DND-41 (cell line): ENCODE measurements at regions not wholly inside any gene's neighbourhood (a gene's known extent, or its start where the extent isn't known, plus 50 kb on each side); places are given as distances from the start of the nearest gene placed in this dataset.

Source experiments
- ATAC-seq: fragments of 200-7000 bp; cut with Tn5 transposase; 3 replicates; pipeline ENCODE4 v1.9.1; 2021; ENCODE audit warnings: low read depth; ENCODE audit not compliant: insufficient read depth
- DNase-seq: peaks from one replicate; pipeline ENCODE4 v3.0.0-alpha.2; 2020
- H2AFZ ChIP-seq: 2 replicates; pipeline ENCODE4 v1.6.0; 2012; ENCODE audit warnings: low read depth, low read length
- H3K27ac ChIP-seq: 2 replicates; pipeline ENCODE4 v1.5.1; 2012; ENCODE audit warnings: low read length, inconsistent platforms
- H3K27me3 ChIP-seq: fragments of 200-600 bp; sonication (generic); 2 replicates; pipeline ENCODE4 v1.6.0; 2012; ENCODE audit warnings: low read length, mild to moderate bottlenecking, inconsistent platforms; ENCODE audit not compliant: insufficient read depth, poor library complexity
- H3K36me3 ChIP-seq: 2 replicates; pipeline ENCODE4 v1.5.1; 2012; ENCODE audit warnings: low read length, inconsistent platforms; ENCODE audit not compliant: insufficient read depth
- H3K4me1 ChIP-seq: 2 replicates; pipeline ENCODE4 v1.5.1; 2012; ENCODE audit warnings: mild to moderate bottlenecking, low read length; ENCODE audit not compliant: insufficient read depth
- H3K4me2 ChIP-seq: 2 replicates; pipeline ENCODE4 v1.6.0; 2012; ENCODE audit warnings: mild to moderate bottlenecking, moderate library complexity, low read length, inconsistent platforms; ENCODE audit not compliant: insufficient read depth
- H3K4me3 ChIP-seq, 2 experiments: fragments of 200-600 bp in 1 of 2; shearing (Covaris generic) in 1 of 2; 2 replicates each; pipeline ENCODE4 v1.5.1; 2012 to 2016; ENCODE audit warnings: inconsistent platforms in 2 of 2, low read length in 2 of 2, mild to moderate bottlenecking in 2 of 2, low read depth in 1 of 2, moderate library complexity in 1 of 2
- H3K79me2 ChIP-seq: 2 replicates; pipeline ENCODE4 v1.6.0; 2012; ENCODE audit warnings: low read length, inconsistent platforms; ENCODE audit not compliant: insufficient read depth
- H3K9ac ChIP-seq: 2 replicates; pipeline ENCODE4 v1.6.0; 2012; ENCODE audit warnings: low read depth, mild to moderate bottlenecking, inconsistent platforms, low read length, moderate library complexity
- H3K9me3 ChIP-seq: 2 replicates; pipeline ENCODE4 v1.5.1; 2012; ENCODE audit warnings: low read length, moderate library complexity, mild to moderate bottlenecking, inconsistent platforms; ENCODE audit not compliant: insufficient read depth, severe bottlenecking
- H4K20me1 ChIP-seq: 2 replicates; pipeline ENCODE4 v1.6.0; 2012; ENCODE audit warnings: low read length; ENCODE audit not compliant: insufficient read depth
- EZH2 ChIP-seq: IDR thresholded peaks from 3 replicates; pipeline ENCODE4 v1.6.1; 2012; ENCODE audit warnings: borderline replicate concordance, low read depth, mild to moderate bottlenecking, moderate library complexity, low read length, inconsistent platforms; ENCODE audit not compliant: severe bottlenecking
- TF ChIP-seq, protein P1 (sequence below): IDR thresholded peaks from 2 replicates; pipeline ENCODE4 v1.5.1; 2012; ENCODE audit warnings: borderline replicate concordance, low read length, moderate library complexity, mild to moderate bottlenecking; ENCODE audit not compliant: poor library complexity, severe bottlenecking; ENCODE audit errors: extremely low read depth

DNA sequence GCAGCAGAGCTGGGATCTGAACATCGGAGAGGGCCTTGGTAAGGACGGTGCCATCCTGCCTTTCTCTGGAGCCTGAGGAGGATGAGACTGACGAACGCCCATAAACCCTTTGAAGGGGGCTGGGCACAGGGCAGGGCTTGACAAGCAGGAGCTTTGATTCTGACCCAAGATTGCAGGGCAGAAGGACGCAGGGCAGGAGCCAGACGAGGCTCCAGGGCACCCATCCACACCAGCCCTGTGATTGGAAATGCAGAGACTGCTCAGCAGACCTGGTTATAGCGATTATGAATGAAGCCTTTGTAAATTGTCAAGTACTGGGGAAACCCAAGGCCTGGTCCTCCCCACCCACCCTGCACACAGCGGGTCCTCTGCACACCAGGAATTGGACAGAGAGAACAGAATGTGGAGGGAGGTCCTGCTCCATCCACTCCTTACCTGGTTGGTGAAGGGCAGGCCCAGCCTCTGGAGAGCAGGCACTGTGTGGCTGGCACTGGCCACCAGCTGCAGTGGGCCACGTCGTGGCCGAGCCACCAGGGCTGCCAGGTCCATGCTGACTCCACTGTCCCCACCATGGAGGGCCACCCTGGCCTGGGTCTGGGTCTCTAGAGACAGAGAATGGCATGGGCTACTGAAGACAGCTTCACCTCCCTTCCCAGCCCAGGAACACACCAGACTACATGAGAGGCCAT lies 68.8 kb downstream of the RMI2 start:
- no peak for ATAC-seq
- Histone ChIP-seq H3K9me3 (no peaks in the 10 kb centered on the region), H3K9ac (no peak overlapping the region), H3K4me2 (no peak overlapping the region), H3K4me1 (no peaks in the 10 kb centered on the region), H3K79me2 (no peaks in the 10 kb centered on the region), H2AFZ (no peak overlapping the region), H3K4me3 (no peak overlapping the region), H3K36me3 (no peaks in the 10 kb centered on the region), H3K27ac (no peak overlapping the region), H3K27me3 (no peaks in the 10 kb centered on the region), H4K20me1 (peaks cover 7% of the 10 kb centered on the region; the same call in 1 of the 2 replicates)
- TF ChIP-seq, protein P1, sequence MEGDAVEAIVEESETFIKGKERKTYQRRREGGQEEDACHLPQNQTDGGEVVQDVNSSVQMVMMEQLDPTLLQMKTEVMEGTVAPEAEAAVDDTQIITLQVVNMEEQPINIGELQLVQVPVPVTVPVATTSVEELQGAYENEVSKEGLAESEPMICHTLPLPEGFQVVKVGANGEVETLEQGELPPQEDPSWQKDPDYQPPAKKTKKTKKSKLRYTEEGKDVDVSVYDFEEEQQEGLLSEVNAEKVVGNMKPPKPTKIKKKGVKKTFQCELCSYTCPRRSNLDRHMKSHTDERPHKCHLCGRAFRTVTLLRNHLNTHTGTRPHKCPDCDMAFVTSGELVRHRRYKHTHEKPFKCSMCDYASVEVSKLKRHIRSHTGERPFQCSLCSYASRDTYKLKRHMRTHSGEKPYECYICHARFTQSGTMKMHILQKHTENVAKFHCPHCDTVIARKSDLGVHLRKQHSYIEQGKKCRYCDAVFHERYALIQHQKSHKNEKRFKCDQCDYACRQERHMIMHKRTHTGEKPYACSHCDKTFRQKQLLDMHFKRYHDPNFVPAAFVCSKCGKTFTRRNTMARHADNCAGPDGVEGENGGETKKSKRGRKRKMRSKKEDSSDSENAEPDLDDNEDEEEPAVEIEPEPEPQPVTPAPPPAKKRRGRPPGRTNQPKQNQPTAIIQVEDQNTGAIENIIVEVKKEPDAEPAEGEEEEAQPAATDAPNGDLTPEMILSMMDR: no peak
- TF ChIP-seq EZH2: no peak
- DNase-seq: no peak

DNA sequence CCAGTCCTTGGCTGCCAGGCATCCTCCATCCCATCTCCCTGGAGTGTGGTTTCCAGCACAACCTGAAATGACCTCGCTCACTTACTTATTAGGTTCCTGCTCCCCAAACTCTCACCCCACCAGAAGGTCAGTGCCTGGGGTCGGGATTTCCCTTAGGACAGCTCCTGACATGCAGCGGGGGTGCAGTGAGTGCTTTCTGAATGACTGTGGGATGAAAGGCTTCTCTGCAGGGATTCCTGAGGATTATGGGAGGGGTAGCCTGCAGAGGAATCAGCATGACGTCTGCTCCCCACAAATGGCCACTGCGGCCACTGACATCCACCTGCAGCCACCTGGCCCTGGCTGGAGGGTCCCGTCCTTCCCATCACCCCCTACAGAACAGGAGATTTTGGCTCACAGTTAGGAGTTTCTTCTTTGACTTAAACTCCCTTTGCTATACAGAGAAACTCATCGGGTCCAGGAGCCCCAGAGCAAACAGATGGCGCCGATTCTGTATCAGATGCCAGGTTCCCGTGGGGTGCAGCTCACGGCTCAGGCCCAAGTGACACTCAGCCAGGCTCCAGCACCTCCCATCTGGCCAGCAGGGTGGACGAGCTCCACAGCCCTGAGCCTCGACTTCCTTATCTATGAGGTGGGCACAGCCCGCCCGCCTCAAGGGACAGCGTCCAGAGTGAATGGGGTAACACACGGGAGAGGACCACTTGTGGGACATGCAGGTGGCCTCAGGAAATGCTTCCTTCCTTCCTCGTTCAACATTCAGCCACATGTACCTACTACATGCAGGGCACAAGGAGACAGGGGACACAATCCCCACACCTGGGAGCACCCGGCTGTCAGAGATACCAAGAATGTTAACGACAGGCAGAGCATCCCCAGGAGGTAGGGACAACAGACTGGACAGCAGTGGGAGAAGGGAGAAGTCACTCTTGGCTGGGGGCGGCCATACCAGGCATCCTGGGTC lies 69.8 kb downstream of the RMI2 start:
- Histone ChIP-seq H3K9me3 (no peaks in the 10 kb centered on the region), H4K20me1 (peaks cover 7% of the 10 kb centered on the region; the same call in 1 of the 2 replicates), H3K79me2 (no peaks in the 10 kb centered on the region), H3K4me1 (no peaks in the 10 kb centered on the region), H3K36me3 (no peaks in the 10 kb centered on the region), H3K27me3 (no peaks in the 10 kb centered on the region), H2AFZ (no peak overlapping the region), H3K9ac (no peak overlapping the region), H3K27ac (no peak overlapping the region), H3K4me2 (no peak overlapping the region), H3K4me3 (no peak overlapping the region)
- ATAC-seq: no peak
- no peak for DNase-seq
- TF ChIP-seq EZH2: no peak
- TF ChIP-seq, protein P1: no peak

DNA sequence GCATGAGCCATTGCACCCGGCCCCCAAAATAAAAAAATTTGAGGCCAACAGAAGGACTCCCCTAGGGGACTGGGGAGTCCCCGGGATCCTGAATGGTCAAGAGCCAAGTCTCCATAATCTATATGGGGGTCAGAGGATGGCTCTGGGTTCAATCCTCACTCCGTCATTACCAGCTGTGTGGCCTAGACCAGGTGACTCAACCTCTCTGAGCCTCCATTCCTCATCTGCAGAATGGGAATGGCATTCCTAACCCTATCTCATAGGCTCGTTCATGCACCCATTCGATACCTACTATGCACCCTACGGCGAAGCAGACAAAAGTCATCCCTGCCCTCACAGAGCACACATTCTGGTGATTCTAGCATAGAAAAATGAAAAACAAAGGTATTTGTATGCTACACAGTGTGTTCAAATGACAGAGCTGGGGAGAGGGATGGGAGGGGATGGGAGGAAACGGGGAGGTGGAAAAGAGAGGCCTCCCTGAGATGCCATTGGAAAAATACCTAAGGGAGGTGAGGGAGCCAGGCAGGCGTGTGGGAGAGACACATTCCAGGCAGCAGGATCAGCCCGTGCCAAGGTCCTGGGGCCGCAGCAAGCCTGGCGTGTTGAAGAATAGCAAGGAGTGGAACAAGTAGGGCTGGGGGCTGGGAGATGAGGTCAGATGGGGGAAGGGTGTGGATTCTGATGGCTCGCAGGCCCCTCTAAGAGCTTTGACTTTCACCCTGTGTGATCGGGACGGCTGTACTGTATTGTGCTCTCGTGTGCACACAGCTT lies 71.2 kb downstream of the RMI2 start:
- Histone ChIP-seq H3K79me2 (no peaks in the 10 kb centered on the region), H3K36me3 (no peaks in the 10 kb centered on the region), H3K4me3 (no peak overlapping the region), H3K9ac (no peak overlapping the region), H3K4me2 (no peak overlapping the region), H4K20me1 (peaks cover 7% of the 10 kb centered on the region; the same call in 1 of the 2 replicates), H3K27ac (no peak overlapping the region), H3K4me1 (no peaks in the 10 kb centered on the region), H2AFZ (no peak overlapping the region), H3K27me3 (no peaks in the 10 kb centered on the region), H3K9me3 (no peaks in the 10 kb centered on the region)
- ATAC-seq (no peak), DNase-seq (no peak)
- no peak for TF ChIP-seq EZH2
- TF ChIP-seq, protein P1: no peak
